Kidney (tissue), 13 donors: ENCODE measurements at regions not wholly inside any gene's neighbourhood (a gene's known extent, or its start where the extent isn't known, plus 50 kb on each side); places are given as distances from the start of the nearest gene placed in this dataset.
"Not testable (repeated sequence)": the region's sequence is repeated elsewhere in the genome, so short reads cannot be mapped to it uniquely, and the experiment has no call there.

Experiments
- DNase-seq, 5 donors: peaks; one replicate each; pipeline ENCODE4 v3.0.0-alpha.2; 2013 to 2020
- FAIRE-seq: peaks from 2 replicates; lab custom pipeline; 2012; peaks lifted over from hg19 to GRCh38; lab: Jason Lieb, UNC
- H3K27ac ChIP-seq, 2 donors: one replicate each; pipeline ENCODE4 v1.7.0; 2013; ENCODE audit warnings: low read depth in 2 of 2, low read length in 2 of 2, inconsistent platforms in 1 of 2
- H3K27me3 ChIP-seq: one replicate; pipeline ENCODE4 v1.7.1; 2013; ENCODE audit warnings: low read length, inconsistent platforms; ENCODE audit not compliant: control insufficient read depth, insufficient read depth
- H3K36me3 ChIP-seq, 3 donors: one replicate each; pipeline versions ENCODE4 v1.7.0 to v1.7.1; 2013; ENCODE audit warnings: low read length in 3 of 3, control low read depth in 1 of 3, inconsistent platforms in 1 of 3; ENCODE audit not compliant: insufficient read depth in 3 of 3, control insufficient read depth in 2 of 3
- H3K4me1 ChIP-seq, 3 donors: one replicate each; pipeline versions ENCODE4 v1.7.0 to v1.7.1; 2013; ENCODE audit warnings: low read length in 3 of 3, inconsistent platforms in 1 of 3, low read depth in 1 of 3; ENCODE audit not compliant: control insufficient read depth in 2 of 3, insufficient read depth in 2 of 3
- H3K4me3 ChIP-seq, 3 donors: one replicate each; pipeline versions ENCODE4 v1.7.0 to v1.8.1; 2013; ENCODE audit warnings: low read length in 3 of 3, control low read depth in 1 of 3, inconsistent platforms in 1 of 3
- H3K9ac ChIP-seq, 3 donors: one replicate each; pipeline versions ENCODE4 v1.7.0 to v1.7.1; 2013; ENCODE audit warnings: low read length in 3 of 3, control low read depth in 1 of 3, inconsistent platforms in 1 of 3
- H3K9me3 ChIP-seq, 3 donors: one replicate each; pipeline versions ENCODE4 v1.7.0 to v1.7.1; 2013; ENCODE audit warnings: low read length in 3 of 3, control low read depth in 1 of 3, inconsistent platforms in 1 of 3; ENCODE audit not compliant: control insufficient read depth in 2 of 3, insufficient read depth in 1 of 3
- intact Hi-C: fragments of 100-400 bp; cut with DNase I; formaldehyde crosslinking; loops from one replicate; pipeline ENCODE4 v1.11.1; 2022
- TF ChIP-seq, protein P1 (sequence below): IDR thresholded peaks from 3 replicates; pipeline ENCODE4 v1.5.1; 2012; ENCODE audit warnings: mild to moderate bottlenecking, moderate library complexity, borderline replicate concordance; ENCODE audit not compliant: insufficient read depth; ENCODE audit errors: extremely low read depth
- donor health status: control.
- donor health status: control.
- donor health status: control.
- donor health status: control.
- donor health status: control.
- donor health status: DM: yes; HTN: yes; CAD: no.
- donor health status: Normal renal cell carcinoma (clear cell type).

- H3K27ac ChIP-seq = no peak overlapping the region
- H3K4me3 ChIP-seq = no peak overlapping the region
- no peak overlapping the region for H3K9ac ChIP-seq
- H3K27me3 ChIP-seq = no peaks in the 10 kb centered on the region
- no peaks in the 10 kb centered on the region for H3K36me3 ChIP-seq
- FAIRE-seq (no peak), DNase-seq (peak in 1 of 5 donors; percentile 69)
- intact Hi-C loops = no loop called here
- no peaks in the 10 kb centered on the region for H3K4me1 ChIP-seq
- H3K9me3 ChIP-seq = no peaks in the 10 kb centered on the region
- TF ChIP-seq, protein P1, sequence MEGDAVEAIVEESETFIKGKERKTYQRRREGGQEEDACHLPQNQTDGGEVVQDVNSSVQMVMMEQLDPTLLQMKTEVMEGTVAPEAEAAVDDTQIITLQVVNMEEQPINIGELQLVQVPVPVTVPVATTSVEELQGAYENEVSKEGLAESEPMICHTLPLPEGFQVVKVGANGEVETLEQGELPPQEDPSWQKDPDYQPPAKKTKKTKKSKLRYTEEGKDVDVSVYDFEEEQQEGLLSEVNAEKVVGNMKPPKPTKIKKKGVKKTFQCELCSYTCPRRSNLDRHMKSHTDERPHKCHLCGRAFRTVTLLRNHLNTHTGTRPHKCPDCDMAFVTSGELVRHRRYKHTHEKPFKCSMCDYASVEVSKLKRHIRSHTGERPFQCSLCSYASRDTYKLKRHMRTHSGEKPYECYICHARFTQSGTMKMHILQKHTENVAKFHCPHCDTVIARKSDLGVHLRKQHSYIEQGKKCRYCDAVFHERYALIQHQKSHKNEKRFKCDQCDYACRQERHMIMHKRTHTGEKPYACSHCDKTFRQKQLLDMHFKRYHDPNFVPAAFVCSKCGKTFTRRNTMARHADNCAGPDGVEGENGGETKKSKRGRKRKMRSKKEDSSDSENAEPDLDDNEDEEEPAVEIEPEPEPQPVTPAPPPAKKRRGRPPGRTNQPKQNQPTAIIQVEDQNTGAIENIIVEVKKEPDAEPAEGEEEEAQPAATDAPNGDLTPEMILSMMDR = no peak
Observed at GRCh38 chr3:25182794-25183193, 245.3 kb upstream of the RARB start.

DNA sequence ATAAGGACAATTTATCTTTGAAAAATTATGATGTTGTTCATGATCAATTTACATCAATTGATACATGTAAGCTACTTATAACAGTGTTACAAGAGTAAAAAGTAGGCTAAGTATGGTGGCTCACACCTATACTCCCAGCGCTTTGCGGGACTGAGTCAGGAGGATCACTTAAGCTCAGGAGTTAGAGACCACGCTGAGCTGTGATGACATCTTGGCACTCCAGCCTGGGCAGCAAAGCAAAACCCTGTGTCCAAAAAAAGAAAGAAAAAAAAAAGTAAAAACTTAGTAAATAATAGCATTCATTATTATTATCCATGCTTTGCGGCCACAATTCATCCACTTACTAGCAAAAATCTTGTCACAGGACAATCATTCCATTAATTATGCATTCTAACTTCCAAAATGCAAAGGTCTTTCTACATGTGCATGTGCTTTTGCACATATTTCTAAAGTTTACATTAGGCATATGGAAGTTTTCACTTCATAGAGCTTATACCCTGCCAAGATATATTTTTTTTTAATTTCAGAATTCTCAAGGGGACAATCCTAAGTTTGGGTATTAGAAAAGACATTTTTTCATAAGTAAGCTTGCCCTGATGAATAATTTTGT, 243.3 kb upstream of the RARB start:
- no peak for FAIRE-seq
- TF ChIP-seq, protein P1 = no peak
- no peak overlapping the region for H3K4me3 ChIP-seq

GRCh38 chr3:25191673-25192072, 236.4 kb upstream of the RARB start:
- no peak for FAIRE-seq
- no peak overlapping the region for H3K4me3 ChIP-seq
- intact Hi-C loops = no loop called here
- peak in 2 of 5 donors; percentile 22 to 42 for DNase-seq
- H3K4me1 ChIP-seq = no peaks in the 10 kb centered on the region
- H3K27me3 ChIP-seq = no peaks in the 10 kb centered on the region
- H3K36me3 ChIP-seq = no peaks in the 10 kb centered on the region
- no peak overlapping the region for H3K9ac ChIP-seq
- no peaks in the 10 kb centered on the region for H3K9me3 ChIP-seq
- TF ChIP-seq, protein P1 = no peak
- H3K27ac ChIP-seq = no peak overlapping the region

More for the DNA sequence above, 243.3 kb upstream of the RARB start:
- Histone ChIP-seq H3K4me1 (no peaks in the 10 kb centered on the region), H3K9ac (no peak overlapping the region), H3K27ac (no peak overlapping the region), H3K27me3 (no peaks in the 10 kb centered on the region), H3K9me3 (no peaks in the 10 kb centered on the region), H3K36me3 (no peaks in the 10 kb centered on the region)
- DNase-seq = no peak
- intact Hi-C loops = no loop called here

DNA sequence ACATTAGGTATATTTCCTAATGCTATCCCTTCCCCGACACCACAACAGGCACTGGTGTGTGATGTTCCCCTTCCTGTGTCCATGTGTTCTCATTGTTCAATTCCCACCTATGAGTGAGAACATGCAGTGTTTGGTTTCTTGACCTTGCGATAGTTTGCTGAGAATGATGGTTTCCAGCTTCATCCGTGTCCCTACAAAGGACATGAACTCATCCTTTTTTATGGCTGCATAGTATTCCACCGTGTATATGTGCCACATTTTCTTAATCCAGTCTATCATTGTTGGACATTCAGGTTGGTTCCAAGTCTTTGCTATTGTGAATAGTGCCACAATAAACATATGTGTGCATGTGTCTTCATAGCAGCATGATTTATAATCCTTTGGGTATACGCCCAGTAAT, 228.5 kb upstream of the RARB start:
- H3K4me3 ChIP-seq, H3K9ac ChIP-seq, intact Hi-C loops, DNase-seq, FAIRE-seq, H3K9me3 ChIP-seq, H3K27me3 ChIP-seq, H3K4me1 ChIP-seq, H3K27ac ChIP-seq, H3K36me3 ChIP-seq: not testable (repeated sequence)
